NCI-H345 (cell line): ENCODE measurements at regions not wholly inside any gene's neighbourhood (a gene's known extent, or its start where the extent isn't known, plus 50 kb on each side); places are given as distances from the start of the nearest gene placed in this dataset.

Experiments
- DNase-seq: peaks from one replicate; lab custom pipeline; 2025; lab: John Stamatoyannopoulos, UW

DNA sequence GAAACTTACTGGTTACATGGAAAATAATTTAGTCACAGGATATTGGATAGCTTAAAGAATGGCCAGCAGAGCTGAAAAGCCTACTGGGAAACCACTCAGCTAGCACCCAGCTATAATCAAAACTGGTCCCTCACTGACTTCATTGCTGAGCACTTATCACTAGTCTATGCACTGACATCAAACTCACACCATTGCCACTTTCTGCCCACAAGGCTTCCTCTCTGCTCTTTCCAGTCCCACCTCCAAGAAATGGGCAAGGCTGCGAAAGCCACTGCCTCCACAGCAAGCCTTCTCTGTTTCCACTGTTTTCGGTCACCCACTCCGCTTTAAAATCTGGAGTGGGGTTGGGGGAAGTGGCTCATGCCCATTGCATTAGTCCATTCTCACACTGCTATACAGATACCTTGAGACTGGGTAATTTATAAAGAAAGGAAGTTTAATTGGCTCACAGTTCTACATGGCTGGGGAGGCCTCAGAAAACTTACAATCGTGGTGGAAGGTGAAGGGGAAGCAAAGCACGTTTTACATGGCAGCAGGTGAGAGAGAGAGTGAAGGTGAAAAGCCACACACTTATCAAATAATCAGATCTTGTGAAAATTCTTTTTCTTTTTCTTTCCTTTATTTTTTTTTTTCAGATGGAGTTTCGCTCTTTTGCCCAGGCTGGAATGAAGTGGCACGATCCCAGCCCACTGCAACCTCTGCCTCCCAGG lies 77.0 kb upstream of the CERS6 start:
- DNase-seq: no peak

- no peak for DNase-seq
Measured at GRCh38 chr2:168380500-168380899, 75.6 kb upstream of the CERS6 start.

DNA sequence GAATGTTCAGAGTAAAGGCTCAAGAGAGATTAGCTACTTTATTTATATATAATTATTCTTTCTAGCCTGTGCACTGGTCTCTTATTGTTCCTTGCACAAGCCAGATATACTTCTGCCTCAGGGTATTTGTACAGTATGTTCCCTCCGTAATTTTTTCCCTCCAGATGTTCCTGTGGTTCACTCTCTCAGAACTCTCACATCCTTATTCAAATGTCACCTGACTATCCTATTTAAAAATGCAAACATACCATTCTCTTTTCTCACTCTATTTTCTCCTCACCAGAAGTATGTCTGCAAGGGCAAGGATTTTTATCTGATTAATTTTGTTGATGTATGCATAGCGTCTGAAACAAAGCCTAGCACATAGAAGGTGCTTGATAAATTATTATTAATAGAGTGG lies 64.0 kb upstream of the CERS6 start:
- DNase-seq: peak; percentile 3

- DNase-seq: no peak
Measured at GRCh38 chr2:168392797-168393196, 63.3 kb upstream of the CERS6 start.

GRCh38 chr2:168394262-168394661 lies 61.8 kb upstream of the CERS6 start:
- no peak for DNase-seq

GRCh38 chr2:168396131-168396530 lies 59.9 kb upstream of the CERS6 start:
- DNase-seq: no peak

GRCh38 chr2:168397629-168398028 lies 58.4 kb upstream of the CERS6 start:
- no peak for DNase-seq

DNA sequence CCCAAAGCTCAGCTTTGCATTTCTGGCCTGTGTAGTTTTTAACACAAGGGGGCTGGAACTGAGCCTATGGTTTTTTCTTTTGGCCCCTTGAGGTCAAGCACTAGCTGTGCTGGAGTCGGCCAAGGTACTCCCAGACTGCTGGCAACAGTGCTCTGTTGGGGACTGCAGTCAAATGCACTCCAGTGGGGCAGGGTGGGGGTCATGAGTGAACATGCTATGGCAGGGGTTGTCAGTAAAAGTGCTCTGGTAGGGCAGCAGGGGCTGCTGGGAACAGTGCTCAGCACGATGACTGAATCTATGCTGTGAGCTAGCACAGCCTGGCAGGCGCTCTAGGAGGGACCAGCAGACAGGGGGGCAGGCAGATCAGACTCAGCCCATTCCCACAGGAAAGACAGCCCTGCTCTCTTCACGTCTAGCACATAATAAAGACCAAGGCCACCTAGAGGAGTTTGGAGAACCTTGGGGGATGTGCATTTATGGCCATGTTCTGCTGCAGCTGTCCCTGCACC lies 55.0 kb upstream of the CERS6 start:
- DNase-seq: no peak

DNA sequence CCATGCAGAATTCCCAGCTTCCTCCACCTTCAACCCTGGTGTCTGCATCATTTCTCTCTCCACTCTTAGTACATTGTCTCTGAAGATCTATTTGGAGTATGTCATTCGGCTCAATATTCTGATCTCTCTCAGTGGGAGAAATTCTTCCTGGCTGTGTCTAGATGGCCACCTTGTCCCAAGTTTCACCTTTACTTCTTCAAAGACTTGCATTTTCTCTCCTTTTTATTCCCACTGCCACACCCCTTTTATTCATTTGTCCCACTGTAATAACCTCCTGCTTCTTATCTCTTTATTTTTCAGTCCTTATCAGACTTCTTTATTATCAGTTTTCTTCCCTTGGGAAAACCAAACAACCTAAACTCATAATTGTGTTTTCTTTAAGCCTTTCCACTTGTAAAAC lies 54.3 kb upstream of the CERS6 start:
- no peak for DNase-seq

- no peak for DNase-seq
Measured at GRCh38 chr2:168402531-168402930, 53.5 kb upstream of the CERS6 start.

DNA sequence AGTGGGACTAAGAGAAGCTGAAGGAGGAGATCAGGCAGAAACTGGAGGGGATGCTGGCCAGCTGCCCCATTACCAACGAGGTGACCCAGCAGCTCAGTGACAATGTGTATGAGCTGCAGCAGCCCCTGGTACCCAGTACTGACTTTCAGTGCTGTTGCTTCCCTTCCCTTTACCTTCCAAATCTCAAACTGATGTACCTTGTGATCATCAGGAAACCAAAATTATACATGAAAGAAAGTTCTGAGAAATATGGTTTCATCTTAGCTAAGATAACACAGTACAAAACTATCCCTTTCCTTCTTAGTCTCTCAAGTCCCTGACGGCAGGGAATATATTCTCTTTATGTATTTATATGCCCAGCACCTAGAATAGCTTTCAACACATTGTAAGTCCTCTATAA lies 52.3 kb upstream of the CERS6 start:
- no peak for DNase-seq

GRCh38 chr2:168404764-168405163 lies 51.3 kb upstream of the CERS6 start:
- DNase-seq: no peak
